AG20443 (cell line): ENCODE measurements at regions not wholly inside any gene's neighbourhood (a gene's known extent, or its start where the extent isn't known, plus 50 kb on each side); places are given as distances from the start of the nearest gene placed in this dataset.
"Not testable (repeated sequence)": the region's sequence is repeated elsewhere in the genome, so short reads cannot be mapped to it uniquely, and the experiment has no call there.

ENCODE experiments used
- DNase-seq: peaks from one replicate; pipeline ENCODE4 v3.0.0; 2012; ENCODE audit warnings: low spot score, mixed read lengths

DNA sequence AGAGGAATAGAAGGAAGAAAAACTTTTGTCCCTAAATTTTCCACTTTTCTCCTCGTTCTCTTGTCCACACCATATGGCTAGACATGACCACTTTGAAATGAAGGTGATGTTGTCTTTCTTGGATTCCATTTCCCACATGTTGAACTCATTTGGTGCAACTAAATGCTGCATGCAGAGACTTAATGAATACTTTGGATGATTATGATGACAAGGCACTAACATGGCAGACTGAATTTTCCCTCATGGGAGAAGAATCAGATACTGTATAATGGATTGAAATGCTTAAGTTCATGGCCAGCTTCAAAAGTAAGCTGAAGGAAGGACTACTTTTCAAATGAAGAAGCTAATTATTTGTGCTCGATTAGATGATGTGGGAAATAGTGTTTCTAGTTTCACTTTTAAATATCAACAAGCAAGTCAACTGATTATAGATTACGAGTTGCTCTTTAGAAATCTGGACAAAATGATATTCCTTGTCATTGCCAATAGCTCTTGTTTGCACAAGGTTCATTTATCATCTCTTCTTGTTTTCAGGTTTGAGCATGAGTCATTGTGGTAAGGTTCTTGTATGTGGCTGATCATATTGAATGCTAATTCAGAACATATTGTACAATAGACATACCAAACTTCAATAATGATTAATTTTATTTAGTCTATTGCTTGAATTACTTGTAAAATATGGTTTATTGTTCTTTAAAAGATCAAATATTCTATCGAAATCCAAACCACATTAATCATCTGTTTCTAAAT is 501.3 kb upstream of the FTMT start:
- no peak for DNase-seq

DNA sequence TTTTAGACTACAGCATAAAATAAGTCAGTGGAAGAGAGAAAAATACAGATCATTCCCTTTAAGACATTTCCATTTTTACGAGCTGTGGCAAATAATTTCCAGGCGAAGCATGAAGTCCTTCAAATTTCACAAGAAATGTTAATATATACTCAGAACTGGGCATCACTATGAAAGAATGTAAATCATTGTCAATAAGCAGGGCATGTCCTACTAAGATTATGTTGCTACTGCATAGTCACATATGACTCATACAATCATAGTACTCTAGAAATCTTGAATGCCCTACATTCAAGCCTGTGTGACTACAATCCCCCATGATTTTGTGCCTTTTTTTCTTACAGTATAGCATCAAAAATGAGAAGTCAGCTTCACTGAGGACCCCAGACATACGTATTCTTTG is 485.2 kb upstream of the FTMT start:
- DNase-seq: peak; percentile 8

GRCh38 chr5:121373371-121373770 is 478.3 kb upstream of the FTMT start:
- DNase-seq: no peak

GRCh38 chr5:121377461-121377860 is 474.2 kb upstream of the FTMT start:
- DNase-seq: no peak

DNA sequence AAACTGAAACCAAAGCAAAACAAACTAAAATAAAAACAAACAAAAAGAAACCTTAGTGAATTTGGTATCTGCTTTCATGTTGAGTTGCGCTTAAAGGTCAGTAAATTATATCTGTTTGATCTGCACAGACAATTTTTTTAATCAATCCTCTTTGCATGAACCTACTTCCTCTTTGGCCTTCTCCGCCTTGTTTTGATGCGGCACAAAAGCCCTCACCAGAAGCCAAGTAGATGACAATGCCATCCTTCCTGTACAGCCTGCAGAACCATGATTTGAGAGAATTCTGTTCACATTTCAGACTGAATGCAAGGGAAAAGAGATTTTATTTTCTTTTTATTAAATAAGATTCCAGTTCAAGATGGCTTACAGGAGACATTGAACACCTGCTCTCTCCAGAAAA is 473.6 kb upstream of the FTMT start:
- no peak for DNase-seq

GRCh38 chr5:121378559-121379359 is 472.9 kb upstream of the FTMT start:
- DNase-seq: no peak

GRCh38 chr5:121380066-121380465 is 471.6 kb upstream of the FTMT start:
- DNase-seq: no peak

DNA sequence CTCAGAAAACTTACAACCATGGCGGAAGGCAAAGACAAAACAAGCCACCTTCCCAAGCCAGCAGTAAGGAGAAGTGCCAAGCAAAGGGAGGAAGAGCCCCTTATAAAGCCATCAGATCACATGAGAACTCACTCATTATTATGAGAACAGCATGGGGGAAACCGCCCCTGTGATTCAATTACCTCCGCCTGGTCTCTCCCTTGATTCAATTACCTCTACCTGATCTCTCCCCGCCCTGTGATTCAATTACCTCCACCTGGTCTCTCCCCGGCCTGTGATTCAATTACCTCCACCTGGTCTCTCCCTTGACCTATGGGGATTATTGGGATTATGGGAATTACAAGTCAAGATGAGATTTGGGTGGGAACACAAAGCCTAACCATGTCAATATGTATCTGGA is 467.3 kb upstream of the FTMT start:
- no peak for DNase-seq

DNA sequence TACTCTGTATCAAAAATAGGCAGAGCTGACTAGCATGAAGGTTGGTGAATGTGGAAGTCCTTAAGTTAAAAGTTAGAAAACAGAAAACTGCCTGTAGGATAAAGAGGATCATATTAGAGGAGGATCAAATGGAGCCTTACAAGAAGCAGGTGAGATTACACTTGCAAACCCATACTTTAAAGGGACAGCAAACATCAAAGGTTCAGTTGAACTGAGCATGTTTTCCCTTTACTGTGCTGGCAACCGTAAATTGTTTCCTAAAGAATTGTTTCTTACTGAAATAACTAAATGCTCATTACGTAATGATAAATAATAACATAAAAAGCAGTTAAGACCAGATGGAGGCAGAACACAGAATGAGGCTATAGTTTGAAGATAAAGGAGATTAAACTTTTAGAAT is 465.3 kb upstream of the FTMT start:
- DNase-seq: no peak

DNA sequence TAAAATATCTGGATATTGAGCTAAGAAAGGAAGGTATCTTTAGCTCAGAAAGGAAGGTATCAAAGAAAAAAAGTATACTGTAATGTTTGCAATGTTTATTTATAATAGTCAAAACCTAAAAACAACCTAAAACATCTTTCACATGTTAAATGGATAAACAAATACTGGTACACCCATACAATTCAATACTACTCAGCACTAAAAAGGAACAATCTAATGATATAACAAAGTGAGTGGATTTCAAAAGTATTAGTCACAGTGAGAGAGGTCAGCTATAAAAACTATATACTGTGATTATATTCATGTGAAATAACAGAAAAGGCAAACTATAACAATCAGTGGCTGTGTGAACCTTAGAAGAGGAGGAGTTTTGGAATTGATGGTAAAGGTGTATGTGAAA is 455.0 kb upstream of the FTMT start:
- DNase-seq: no peak

- no peak for DNase-seq
Measured at GRCh38 chr5:121399879-121400278, 451.8 kb upstream of the FTMT start.

DNA sequence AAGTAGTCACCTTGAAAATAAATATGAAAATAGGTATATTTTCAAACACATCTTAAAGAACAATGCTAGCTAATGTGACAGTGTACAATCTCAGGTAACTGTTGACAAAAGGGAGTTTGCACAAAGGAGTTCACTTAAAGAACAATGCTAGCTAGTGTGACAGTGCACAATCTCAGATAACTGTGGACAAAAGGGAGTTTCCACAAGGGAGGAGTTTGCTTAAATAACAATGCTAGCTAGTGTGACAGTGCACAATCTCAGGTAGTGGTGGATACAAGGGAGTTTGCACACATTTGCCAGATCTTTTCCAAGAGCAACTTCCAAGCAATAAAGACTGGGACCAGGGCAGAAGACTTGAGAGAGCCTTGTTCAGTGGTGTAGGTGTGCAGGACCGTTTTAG is 442.9 kb upstream of the FTMT start:
- DNase-seq: no peak

DNA sequence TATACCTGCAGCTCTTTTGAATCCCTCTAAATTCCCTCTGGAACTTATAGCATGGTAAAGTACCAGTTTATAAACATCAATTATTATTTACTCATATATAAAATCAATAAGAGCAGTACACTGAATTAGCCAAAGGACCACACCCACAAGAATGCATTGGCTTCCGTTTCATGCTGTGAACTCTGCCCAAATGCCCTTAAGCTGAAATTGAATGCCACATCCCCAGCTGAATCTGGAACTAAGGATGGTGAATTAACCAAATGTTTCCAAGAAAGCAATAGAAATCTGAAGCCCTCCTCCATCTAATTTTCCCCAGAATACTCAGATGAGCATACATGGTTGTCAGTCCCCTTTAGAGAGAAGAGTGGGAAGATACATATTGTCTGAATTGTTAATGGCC is 436.4 kb upstream of the FTMT start:
- no peak for DNase-seq

- DNase-seq: no peak
Measured at GRCh38 chr5:121421646-121422045, 430.0 kb upstream of the FTMT start.

DNA sequence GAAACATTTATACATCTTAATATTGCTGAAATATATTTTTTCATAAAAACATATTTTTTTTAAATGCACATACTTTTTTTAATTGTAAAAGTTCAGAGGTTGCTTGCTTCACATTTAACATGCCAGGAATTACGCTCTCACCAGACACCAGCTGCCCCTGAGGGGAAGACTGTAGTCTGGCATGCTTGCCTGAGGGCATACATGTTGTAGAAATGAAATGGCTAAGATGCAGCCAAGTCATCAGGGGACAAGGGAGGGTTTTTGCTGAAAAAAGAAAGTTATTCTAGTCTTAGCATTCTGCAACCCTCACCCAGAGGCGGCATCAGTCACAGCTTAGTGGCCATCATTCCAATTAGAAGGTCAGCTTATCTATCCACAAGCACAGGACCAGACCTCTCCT is 426.7 kb upstream of the FTMT start:
- DNase-seq: no peak

DNA sequence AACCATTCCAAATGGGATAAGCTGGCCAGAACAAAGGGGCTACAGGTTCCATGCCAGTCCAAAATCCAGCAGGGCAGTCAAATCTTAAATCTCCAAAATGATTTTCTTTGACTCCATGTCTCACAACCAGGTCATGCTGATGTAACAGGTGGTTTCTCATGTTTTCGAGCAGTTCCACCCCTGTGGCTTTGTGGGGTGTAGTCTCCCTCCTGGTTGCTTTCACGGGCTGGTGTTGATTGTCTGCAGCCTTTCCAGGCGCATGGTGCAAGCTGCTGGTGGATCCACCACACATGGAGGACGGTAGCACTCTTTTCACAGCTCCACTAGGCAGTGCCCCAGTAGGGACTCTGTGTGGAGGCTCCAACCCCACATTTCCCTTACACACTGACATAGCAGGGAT is 425.5 kb upstream of the FTMT start:
- no peak for DNase-seq

- DNase-seq: no peak
Measured at GRCh38 chr5:121429761-121430160, 421.9 kb upstream of the FTMT start.

GRCh38 chr5:121430538-121430937 is 421.1 kb upstream of the FTMT start:
- no peak for DNase-seq

DNA sequence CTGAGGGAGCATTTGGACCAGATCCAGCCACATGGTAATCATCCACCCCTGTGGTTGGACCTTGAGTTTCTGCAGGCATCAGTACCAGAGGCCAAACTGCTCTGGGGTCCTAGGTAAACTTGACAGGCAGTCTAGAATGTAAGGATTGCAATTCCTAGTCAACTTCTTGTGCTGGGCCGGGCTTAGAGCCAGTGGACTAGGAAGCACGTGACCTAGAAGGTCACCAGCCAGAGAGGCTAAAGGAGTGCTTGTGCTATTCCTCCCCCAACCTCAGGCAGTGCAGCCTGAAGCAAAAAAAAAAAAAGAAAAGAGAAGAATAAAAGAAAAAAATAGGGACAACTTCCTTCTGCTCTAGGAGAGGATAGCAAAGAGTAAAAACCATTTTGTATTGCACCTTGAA is 406.2 kb upstream of the FTMT start:
- no peak for DNase-seq

DNA sequence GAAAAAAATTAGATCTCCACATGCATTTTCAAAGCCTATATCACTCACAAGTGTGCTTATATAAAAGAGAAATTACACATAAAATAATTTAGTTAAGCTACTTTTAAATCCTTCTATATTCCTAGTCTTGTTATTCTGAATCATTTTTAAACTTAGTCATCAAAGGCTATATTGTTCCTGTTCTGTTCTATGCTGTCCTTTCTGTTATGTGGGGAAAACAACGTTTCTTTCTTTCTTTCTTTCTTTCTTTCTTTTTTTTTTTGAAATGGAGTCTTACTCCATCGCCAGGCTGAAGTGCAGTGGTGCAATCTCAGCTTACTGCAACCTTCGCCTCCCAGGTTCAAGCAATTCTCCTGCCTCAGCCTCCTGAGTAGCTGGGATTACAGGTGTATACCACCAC is 389.2 kb upstream of the FTMT start:
- DNase-seq: no peak

GRCh38 chr5:121471222-121471621 is 380.5 kb upstream of the FTMT start:
- DNase-seq: not testable (repeated sequence)

DNA sequence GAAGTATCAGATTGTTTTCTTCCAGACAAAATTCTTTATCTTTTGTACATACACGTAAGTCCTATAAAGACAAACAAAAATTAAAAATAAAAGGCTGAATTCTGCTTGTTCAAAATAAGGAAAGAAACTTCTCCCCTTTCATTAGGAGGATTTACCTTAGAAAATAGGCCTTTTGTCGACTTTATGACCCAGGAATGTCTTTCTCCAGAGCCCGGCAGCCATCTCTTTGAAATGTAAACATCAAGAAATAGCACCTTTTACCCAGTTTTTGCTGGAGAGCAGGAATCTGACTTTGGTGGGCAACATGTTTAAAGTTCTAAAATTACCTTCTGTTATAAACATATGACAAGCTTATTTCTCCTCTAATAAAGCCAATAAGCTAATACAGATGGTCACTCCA is 373.0 kb upstream of the FTMT start:
- no peak for DNase-seq

- no peak for DNase-seq
Measured at GRCh38 chr5:121479337-121479736, 372.3 kb upstream of the FTMT start.

- no peak for DNase-seq
Measured at GRCh38 chr5:121485281-121485680, 366.4 kb upstream of the FTMT start.
